A673 (cell line): ENCODE measurements at regions not wholly inside any gene's neighbourhood (a gene's known extent, or its start where the extent isn't known, plus 50 kb on each side); places are given as distances from the start of the nearest gene placed in this dataset.

Experiments used
- BruUV-seq: library from RNA; stranded (reverse); fragments of 400-500 nt; replicated peaks from 2 replicates; lab custom pipeline; 2021; lab: Mats Ljungman, UMichigan
- CTCF ChIA-PET: fragments of 300-600 bp; sonication (Branson Sonifier 250); formaldehyde crosslinking; loops from one replicate; lab custom pipeline; 2022; ENCODE audit warnings: antibody characterized with exemption; lab: Charles Lee
- POLR2A ChIA-PET: fragments of 300-600 bp; sonication (Branson Sonifier 250); formaldehyde crosslinking; loops from one replicate; lab custom pipeline; 2022; ENCODE audit warnings: antibody characterized with exemption; ENCODE audit not compliant: low non-redundant PET; lab: Charles Lee
- DNase-seq: peaks from one replicate; pipeline ENCODE4 v3.0.0-alpha.2; 2015; ENCODE audit warnings: low spot score
- H3K27ac ChIP-seq: fragments of 200-600 bp; sonication (generic); 2 replicates; pipeline ENCODE4 v1.5.1; 2016; ENCODE audit warnings: mixed run types, low read depth, mild to moderate bottlenecking, mixed read lengths, antibody characterized with exemption, low read length; ENCODE audit not compliant: poor library complexity, severe bottlenecking
- H3K27me3 ChIP-seq: fragments of 200-600 bp; sonication (generic); replicated peaks from 2 replicates; pipeline ENCODE4 v1.6.1; 2017; ENCODE audit warnings: mixed run types, low read depth, mild to moderate bottlenecking, mixed read lengths, antibody characterized with exemption, low read length; ENCODE audit not compliant: insufficient read depth, poor library complexity
- H3K36me3 ChIP-seq: fragments of 200-600 bp; sonication (generic); 2 replicates; pipeline ENCODE4 v1.6.1; 2016; ENCODE audit warnings: mixed run types, mild to moderate bottlenecking, mixed read lengths, antibody characterized with exemption, low read length; ENCODE audit not compliant: insufficient read depth, poor library complexity, severe bottlenecking
- H3K4me1 ChIP-seq: fragments of 200-600 bp; sonication (generic); 2 replicates; pipeline ENCODE4 v1.6.1; 2017; ENCODE audit warnings: mixed run types, mild to moderate bottlenecking, mixed read lengths, antibody characterized with exemption, low read length; ENCODE audit not compliant: insufficient read depth, poor library complexity, severe bottlenecking
- H3K4me3 ChIP-seq: fragments of 200-600 bp; sonication (generic); 2 replicates; pipeline ENCODE4 v1.5.1; 2016; ENCODE audit warnings: low read depth, mixed run types, mild to moderate bottlenecking, mixed read lengths, low read length; ENCODE audit not compliant: poor library complexity, severe bottlenecking
- H3K9me3 ChIP-seq: fragments of 200-600 bp; sonication (generic); 2 replicates; pipeline ENCODE4 v1.6.1; 2016; ENCODE audit warnings: mixed run types, low read depth, mild to moderate bottlenecking, mixed read lengths, antibody characterized with exemption, low read length; ENCODE audit not compliant: poor library complexity, severe bottlenecking
- CTCF ChIP-seq: fragments of 300-800, 200-600 bp; sonication (generic); conservative IDR thresholded peaks from 2 replicates; pipeline ENCODE4 v1.5.1; 2017; ENCODE audit warnings: low read depth, mild to moderate bottlenecking, antibody characterized with exemption, low read length, moderate library complexity, mixed read lengths
- EZH2 ChIP-seq: fragments of 200-600 bp; sonication (generic); IDR thresholded peaks from 2 replicates; pipeline ENCODE4 v1.6.1; 2017; ENCODE audit warnings: borderline replicate concordance, low read depth, mild to moderate bottlenecking, mixed read lengths, antibody characterized with exemption, low read length; ENCODE audit not compliant: poor library complexity, severe bottlenecking
- intact Hi-C: fragments of 100-400 bp; cut with micrococcal nuclease; formaldehyde crosslinking; loops from one replicate; pipeline ENCODE4 v1.10.0; 2022; ENCODE audit not compliant: unreplicated experiment

- DNase-seq, result no peak
- no peak for TF ChIP-seq CTCF
- TF ChIP-seq EZH2, result no peak
- no TSS peak for BruUV-seq
- no peaks in the 10 kb centered on the region for H3K9me3 ChIP-seq
- intact Hi-C loops, result no loop called here
- H3K27me3 ChIP-seq, result no peaks in the 10 kb centered on the region
- H3K4me1 ChIP-seq, result peaks cover 11% of the 10 kb centered on the region
- ChIA-PET CTCF (no interaction called here), POLR2A (no interaction called here)
- no peak overlapping the region for H3K4me3 ChIP-seq
- no peaks in the 10 kb centered on the region for H3K36me3 ChIP-seq
- no peak overlapping the region for H3K27ac ChIP-seq
Measured at GRCh38 chr10:31749301-31749700, 179.3 kb downstream of the ARHGAP12 start.

- peaks cover 11% of the 10 kb centered on the region for H3K4me1 ChIP-seq
- ChIA-PET POLR2A (no interaction called here), CTCF (no interaction called here)
- H3K36me3 ChIP-seq, result no peaks in the 10 kb centered on the region
- no TSS peak for BruUV-seq
- peak; percentile 24 for DNase-seq
- H3K4me3 ChIP-seq, result no peak overlapping the region
- H3K9me3 ChIP-seq, result no peaks in the 10 kb centered on the region
- TF ChIP-seq EZH2 (no peak), CTCF (no peak)
- no peak overlapping the region for H3K27ac ChIP-seq
- intact Hi-C loops, result no loop called here
- no peaks in the 10 kb centered on the region for H3K27me3 ChIP-seq
Measured at GRCh38 chr10:31745612-31746376, 182.8 kb downstream of the ARHGAP12 start.

GRCh38 chr10:31744025-31744424 lies 184.6 kb downstream of the ARHGAP12 start:
- Histone ChIP-seq H3K9me3 (no peaks in the 10 kb centered on the region), H3K4me1 (no peaks in the 10 kb centered on the region), H3K27me3 (no peaks in the 10 kb centered on the region), H3K36me3 (no peaks in the 10 kb centered on the region), H3K4me3 (no peak overlapping the region), H3K27ac (no peak overlapping the region)
- no peak for DNase-seq
- ChIA-PET POLR2A (no interaction called here), CTCF (no interaction called here)
- intact Hi-C loops, result no loop called here
- no TSS peak for BruUV-seq
- TF ChIP-seq CTCF (no peak), EZH2 (no peak)
